ENCODE measurements at regions not wholly inside any gene's neighbourhood (a gene's known extent, or its start where the extent isn't known, plus 50 kb on each side); places are given as distances from the start of the nearest gene placed in this dataset.

- TF ChIP-seq, protein P1, sequence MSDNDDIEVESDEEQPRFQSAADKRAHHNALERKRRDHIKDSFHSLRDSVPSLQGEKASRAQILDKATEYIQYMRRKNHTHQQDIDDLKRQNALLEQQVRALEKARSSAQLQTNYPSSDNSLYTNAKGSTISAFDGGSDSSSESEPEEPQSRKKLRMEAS (IDR thresholded peaks at IDR 0.05) = no peak
- TF ChIP-seq CTCF (IDR thresholded peaks at IDR 0.05; ENCODE audit: control extremely low read depth in 1 of 3, insufficient read depth in 1 of 3, low read depth in 1 of 3, low read length in 3 of 3) (no peak), POLR2A (IDR thresholded peaks at IDR 0.05; ENCODE audit: control extremely low read depth in 1 of 2, low read depth in 2 of 2, low read length in 2 of 2) (no peak), YY1 (IDR thresholded peaks at IDR 0.05; ENCODE audit: low read depth, low read length) (no peak), SUZ12 (IDR thresholded peaks at IDR 0.05; ENCODE audit: low read length) (no peak)
These were observed 1044.4 kb upstream of the DIAPH2 start for GRCh38 chrX:95640226-95640625.

Measured in H1 (cell line).